ENCODE measurements at regions not wholly inside any gene's neighbourhood (a gene's known extent, or its start where the extent isn't known, plus 50 kb on each side); places are given as distances from the start of the nearest gene placed in this dataset.
"Not testable (repeated sequence)": the region's sequence is repeated elsewhere in the genome, so short reads cannot be mapped to it uniquely, and the experiment has no call there.

DNA sequence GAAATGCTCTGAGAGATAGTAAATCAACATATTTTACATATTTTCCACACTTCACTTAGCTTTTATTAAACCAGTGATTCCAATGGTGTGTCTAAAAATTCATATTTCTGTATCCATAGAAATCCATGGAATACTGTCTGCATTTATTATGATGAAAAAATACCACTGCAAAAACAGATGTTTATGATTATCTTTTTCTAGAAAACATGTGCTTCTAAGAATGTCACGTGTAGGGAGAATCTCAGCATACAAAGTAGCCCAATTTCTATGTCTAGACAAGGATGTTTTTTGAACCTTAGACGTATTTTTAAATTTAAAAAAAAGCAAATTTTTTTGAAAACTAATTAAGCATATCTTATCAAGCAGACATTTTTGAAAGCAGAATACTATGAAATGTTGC is 622.4 kb downstream of the TENT5A start:
- H3K27me3 Mint-ChIP-seq, result no peaks in the 10 kb centered on the region
- CTCF ChIA-PET, result no interaction called here

DNA sequence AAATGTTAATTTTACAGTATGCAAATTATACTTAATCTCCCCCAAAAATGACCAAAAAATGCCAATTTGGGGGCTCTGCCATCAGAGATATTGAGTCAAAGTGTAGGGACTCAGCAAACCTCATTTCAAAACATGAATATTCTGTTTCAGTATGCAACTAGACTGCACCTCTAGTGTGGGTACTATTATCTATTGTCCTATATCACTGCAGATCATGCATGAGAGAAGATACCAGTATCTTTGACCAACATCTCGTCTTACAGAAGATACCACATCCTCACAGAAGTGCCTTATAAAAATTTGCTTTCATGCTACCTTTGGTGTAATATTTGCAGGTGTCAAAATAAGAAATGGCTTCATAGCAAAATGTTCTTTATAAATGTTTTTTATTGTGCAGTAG is 623.8 kb downstream of the TENT5A start:
- Mint-ChIP-seq H3K36me3 (no peaks in the 10 kb centered on the region), H3K4me3 (no peak overlapping the region), H3K9me3 (peaks cover 0 to 13% (median 2%) of the 10 kb centered on the region in 5 donors), H3K27me3 (no peaks in the 10 kb centered on the region), H3K4me1 (no peaks in the 10 kb centered on the region), H3K27ac (no peak overlapping the region)
- DNase-seq, result no peak
- H3K4me3 ChIP-seq (ENCODE audit: low read length), result no peak overlapping the region
- H3K27me3 ChIP-seq (ENCODE audit: insufficient read depth, low read length, poor library complexity, severe bottlenecking), result no peaks in the 10 kb centered on the region
- H3K36me3 ChIP-seq (ENCODE audit: insufficient read depth, low read length), result no peaks in the 10 kb centered on the region
- no peaks in the 10 kb centered on the region for H3K4me1 ChIP-seq (ENCODE audit: insufficient read depth, low read length)
- no peaks in the 10 kb centered on the region for H3K9me3 ChIP-seq (ENCODE audit: low read length)
- ChIA-PET CTCF (no interaction called here), POLR2A (no interaction called here)
- H3K27ac ChIP-seq (ENCODE audit: low read depth, low read length), result no peak overlapping the region

More for the DNA sequence above, 622.4 kb downstream of the TENT5A start:
- H3K9me3 Mint-ChIP-seq, result peaks cover 0 to 13% (median 2%) of the 10 kb centered on the region in 5 donors
- H3K4me1 Mint-ChIP-seq, result no peaks in the 10 kb centered on the region
- DNase-seq, result no peak
- H3K27ac ChIP-seq (ENCODE audit: low read depth, low read length), result no peak overlapping the region
- no peaks in the 10 kb centered on the region for H3K4me1 ChIP-seq (ENCODE audit: insufficient read depth, low read length)
- POLR2A ChIA-PET, result no interaction called here
- no peaks in the 10 kb centered on the region for H3K36me3 ChIP-seq (ENCODE audit: insufficient read depth, low read length)
- H3K4me3 Mint-ChIP-seq, result no peak overlapping the region
- no peak overlapping the region for H3K27ac Mint-ChIP-seq
- no peaks in the 10 kb centered on the region for H3K9me3 ChIP-seq (ENCODE audit: low read length)
- H3K36me3 Mint-ChIP-seq, result no peaks in the 10 kb centered on the region
- H3K27me3 ChIP-seq (ENCODE audit: insufficient read depth, low read length, poor library complexity, severe bottlenecking), result no peaks in the 10 kb centered on the region
- H3K4me3 ChIP-seq (ENCODE audit: low read length), result no peak overlapping the region

DNA sequence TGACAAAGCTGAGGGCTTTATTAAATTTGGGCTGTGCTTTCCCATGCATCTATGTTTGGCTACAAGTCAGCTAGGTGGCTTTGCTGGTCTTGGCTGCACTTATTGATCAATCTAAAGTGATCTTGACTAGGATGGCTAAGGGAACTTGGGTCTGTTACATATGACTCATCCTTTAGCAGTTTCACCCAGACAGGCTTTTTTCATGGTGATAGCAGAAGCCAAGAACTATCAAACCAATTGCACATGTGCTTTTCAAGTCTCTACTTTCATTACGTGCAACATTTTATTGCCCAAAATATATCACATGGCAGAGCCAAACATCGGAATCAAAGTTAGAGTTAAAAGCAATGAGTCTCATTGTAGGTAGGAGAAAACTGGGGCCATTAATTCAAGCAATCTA is 626.3 kb downstream of the TENT5A start:
- Histone ChIP-seq H3K36me3 (ENCODE audit: insufficient read depth, low read length) (no peaks in the 10 kb centered on the region), H3K4me3 (ENCODE audit: low read length) (no peak overlapping the region), H3K27me3 (ENCODE audit: insufficient read depth, low read length, poor library complexity, severe bottlenecking) (no peaks in the 10 kb centered on the region), H3K9me3 (ENCODE audit: low read length) (no peaks in the 10 kb centered on the region), H3K27ac (ENCODE audit: low read depth, low read length) (no peak overlapping the region), H3K4me1 (ENCODE audit: insufficient read depth, low read length) (no peaks in the 10 kb centered on the region)
- H3K27me3 Mint-ChIP-seq, result no peaks in the 10 kb centered on the region
- CTCF ChIA-PET, result no interaction called here
- no peak overlapping the region for H3K27ac Mint-ChIP-seq
- no peak for DNase-seq
- H3K4me1 Mint-ChIP-seq, result no peaks in the 10 kb centered on the region
- POLR2A ChIA-PET, result no interaction called here
- no peak overlapping the region for H3K4me3 Mint-ChIP-seq
- no peaks in the 10 kb centered on the region for H3K36me3 Mint-ChIP-seq
- peaks cover 0 to 6% (median 3%) of the 10 kb centered on the region in 5 donors for H3K9me3 Mint-ChIP-seq

GRCh38 chr6:81120280-81120679 is 632.2 kb downstream of the TENT5A start:
- Mint-ChIP-seq H3K27ac (no peak overlapping the region), H3K4me3 (no peak overlapping the region), H3K4me1 (no peaks in the 10 kb centered on the region), H3K36me3 (no peaks in the 10 kb centered on the region), H3K27me3 (no peaks in the 10 kb centered on the region), H3K9me3 (peaks cover 0 to 9% (median 8%) of the 10 kb centered on the region in 5 donors)
- Histone ChIP-seq H3K4me3 (ENCODE audit: low read length) (no peak overlapping the region), H3K36me3 (ENCODE audit: insufficient read depth, low read length) (no peaks in the 10 kb centered on the region), H3K27ac (ENCODE audit: low read depth, low read length) (no peak overlapping the region), H3K27me3 (ENCODE audit: insufficient read depth, low read length, poor library complexity, severe bottlenecking) (no peaks in the 10 kb centered on the region), H3K4me1 (ENCODE audit: insufficient read depth, low read length) (no peaks in the 10 kb centered on the region), H3K9me3 (ENCODE audit: low read length) (no peaks in the 10 kb centered on the region)
- ChIA-PET POLR2A (no interaction called here), CTCF (no interaction called here)
- no peak for DNase-seq

GRCh38 chr6:81105998-81106397 is 646.5 kb downstream of the TENT5A start:
- no peak for DNase-seq
- no peak overlapping the region for H3K27ac ChIP-seq (ENCODE audit: low read depth, low read length)
- H3K9me3 ChIP-seq (ENCODE audit: low read length), result no peaks in the 10 kb centered on the region
- Mint-ChIP-seq H3K4me1 (no peaks in the 10 kb centered on the region), H3K9me3 (peaks cover 6 to 42% (median 9%) of the 10 kb centered on the region in 5 donors), H3K27ac (no peak overlapping the region), H3K27me3 (no peaks in the 10 kb centered on the region), H3K36me3 (no peaks in the 10 kb centered on the region), H3K4me3 (no peak overlapping the region)
- no peaks in the 10 kb centered on the region for H3K27me3 ChIP-seq (ENCODE audit: insufficient read depth, low read length, poor library complexity, severe bottlenecking)
- ChIA-PET POLR2A (no interaction called here), CTCF (no interaction called here)
- H3K4me1 ChIP-seq (ENCODE audit: insufficient read depth, low read length), result no peaks in the 10 kb centered on the region
- no peaks in the 10 kb centered on the region for H3K36me3 ChIP-seq (ENCODE audit: insufficient read depth, low read length)
- no peak overlapping the region for H3K4me3 ChIP-seq (ENCODE audit: low read length)

GRCh38 chr6:81098109-81098814 is 654.2 kb downstream of the TENT5A start:
- Histone ChIP-seq H3K27ac (ENCODE audit: low read depth, low read length) (no peak overlapping the region), H3K4me3 (ENCODE audit: low read length) (no peak overlapping the region), H3K36me3 (ENCODE audit: insufficient read depth, low read length) (no peaks in the 10 kb centered on the region), H3K9me3 (ENCODE audit: low read length) (no peaks in the 10 kb centered on the region), H3K4me1 (ENCODE audit: insufficient read depth, low read length) (no peaks in the 10 kb centered on the region), H3K27me3 (ENCODE audit: insufficient read depth, low read length, poor library complexity, severe bottlenecking) (no peaks in the 10 kb centered on the region)
- no peaks in the 10 kb centered on the region for H3K4me1 Mint-ChIP-seq
- no peaks in the 10 kb centered on the region for H3K27me3 Mint-ChIP-seq
- H3K36me3 Mint-ChIP-seq, result no peaks in the 10 kb centered on the region
- no peak overlapping the region for H3K27ac Mint-ChIP-seq
- H3K4me3 Mint-ChIP-seq, result no peak overlapping the region
- CTCF ChIA-PET, result no interaction called here
- POLR2A ChIA-PET, result no interaction called here
- H3K9me3 Mint-ChIP-seq, result peaks cover 0 to 25% (median 5%) of the 10 kb centered on the region in 5 donors
- no peak for DNase-seq

GRCh38 chr6:81096464-81096863 is 656.0 kb downstream of the TENT5A start:
- POLR2A ChIA-PET; H3K4me1 Mint-ChIP-seq; H3K4me3 Mint-ChIP-seq; H3K27me3 ChIP-seq (ENCODE audit: insufficient read depth, low read length, poor library complexity, severe bottlenecking); CTCF ChIA-PET; H3K4me3 ChIP-seq (ENCODE audit: low read length); H3K27me3 Mint-ChIP-seq; H3K27ac Mint-ChIP-seq; H3K36me3 ChIP-seq (ENCODE audit: insufficient read depth, low read length); H3K27ac ChIP-seq (ENCODE audit: low read depth, low read length); H3K9me3 ChIP-seq (ENCODE audit: low read length); H3K4me1 ChIP-seq (ENCODE audit: insufficient read depth, low read length); DNase-seq; H3K36me3 Mint-ChIP-seq: not testable (repeated sequence)
- H3K9me3 Mint-ChIP-seq, result peaks cover 0 to 18% (median 0%) of the 10 kb centered on the region in 5 donors

DNA sequence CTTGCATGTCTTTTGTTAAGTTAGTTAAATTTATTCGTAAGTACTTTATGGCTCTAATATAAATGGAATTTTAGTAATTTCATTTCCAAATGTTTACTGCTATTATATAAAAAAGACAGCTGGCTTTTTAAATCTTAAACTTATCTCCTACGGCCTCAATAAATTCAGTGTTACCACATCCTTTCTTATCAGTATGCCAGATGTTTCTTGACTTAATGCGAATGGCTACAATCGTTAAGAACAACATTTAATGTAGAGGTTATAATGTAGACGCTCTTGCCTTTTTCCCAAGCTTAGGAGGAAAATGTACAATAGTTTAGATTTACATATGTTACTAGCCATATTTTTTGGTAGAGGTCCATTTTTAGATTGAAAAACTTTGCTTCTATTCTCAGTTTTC is 659.4 kb downstream of the TENT5A start:
- CTCF ChIA-PET, result no interaction called here
- no peak overlapping the region for H3K27ac Mint-ChIP-seq
- Histone ChIP-seq H3K27me3 (ENCODE audit: insufficient read depth, low read length, poor library complexity, severe bottlenecking) (no peaks in the 10 kb centered on the region), H3K36me3 (ENCODE audit: insufficient read depth, low read length) (no peaks in the 10 kb centered on the region), H3K9me3 (ENCODE audit: low read length) (no peaks in the 10 kb centered on the region), H3K4me3 (ENCODE audit: low read length) (no peak overlapping the region), H3K27ac (ENCODE audit: low read depth, low read length) (no peak overlapping the region), H3K4me1 (ENCODE audit: insufficient read depth, low read length) (no peaks in the 10 kb centered on the region)
- peaks cover 0 to 35% (median 0%) of the 10 kb centered on the region in 5 donors for H3K9me3 Mint-ChIP-seq
- H3K27me3 Mint-ChIP-seq, result no peaks in the 10 kb centered on the region
- DNase-seq, result no peak
- no peaks in the 10 kb centered on the region for H3K4me1 Mint-ChIP-seq
- no peaks in the 10 kb centered on the region for H3K36me3 Mint-ChIP-seq
- POLR2A ChIA-PET, result no interaction called here
- H3K4me3 Mint-ChIP-seq, result no peak overlapping the region

GRCh38 chr6:81088145-81088544 is 664.3 kb downstream of the TENT5A start:
- Mint-ChIP-seq H3K27ac (no peak overlapping the region), H3K36me3 (no peaks in the 10 kb centered on the region), H3K4me3 (no peak overlapping the region), H3K4me1 (no peaks in the 10 kb centered on the region), H3K27me3 (no peaks in the 10 kb centered on the region), H3K9me3 (peaks cover 0 to 37% (median 0%) of the 10 kb centered on the region in 5 donors)
- CTCF ChIA-PET, result no interaction called here
- Histone ChIP-seq H3K4me1 (ENCODE audit: insufficient read depth, low read length) (no peaks in the 10 kb centered on the region), H3K4me3 (ENCODE audit: low read length) (no peak overlapping the region), H3K9me3 (ENCODE audit: low read length) (no peaks in the 10 kb centered on the region), H3K27ac (ENCODE audit: low read depth, low read length) (no peak overlapping the region), H3K27me3 (ENCODE audit: insufficient read depth, low read length, poor library complexity, severe bottlenecking) (no peaks in the 10 kb centered on the region), H3K36me3 (ENCODE audit: insufficient read depth, low read length) (no peaks in the 10 kb centered on the region)
- POLR2A ChIA-PET, result no interaction called here
- DNase-seq, result no peak

Measured in CD8-positive, alpha-beta memory T cell (primary cell).